ENCODE measurements at regions not wholly inside any gene's neighbourhood (a gene's known extent, or its start where the extent isn't known, plus 50 kb on each side); places are given as distances from the start of the nearest gene placed in this dataset.
"Not testable (repeated sequence)": the region's sequence is repeated elsewhere in the genome, so short reads cannot be mapped to it uniquely, and the experiment has no call there.

DNA sequence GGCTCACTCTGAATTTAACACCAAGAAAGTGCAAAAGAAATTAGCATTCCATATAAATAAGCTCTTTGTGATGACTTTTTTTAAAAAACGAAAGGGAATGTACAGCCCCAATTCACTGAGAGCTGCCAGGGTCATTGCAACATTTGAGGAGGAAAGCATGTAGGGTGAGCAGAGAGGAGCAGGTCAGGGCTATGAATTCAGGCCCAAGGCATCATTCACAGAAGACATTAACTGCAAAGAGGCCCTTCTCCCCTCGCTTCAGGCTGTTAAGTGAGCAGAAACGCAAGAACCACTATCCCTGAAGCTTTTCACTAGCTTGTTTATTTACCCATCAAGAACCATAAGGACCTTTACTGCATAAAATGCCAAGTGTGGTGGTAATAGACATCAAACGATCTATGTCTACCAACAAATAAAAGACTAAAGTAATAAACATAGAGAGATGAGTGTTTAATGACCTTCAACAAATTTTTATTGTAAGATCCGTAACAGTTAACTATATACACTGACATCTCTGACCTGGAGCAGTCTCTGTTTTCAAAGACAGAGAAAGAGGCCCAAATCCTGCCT, 333.1 kb upstream of the HNRNPA3 start:
- Mint-ChIP-seq H3K9me3 (no peaks in the 10 kb centered on the region), H3K27ac (no peak overlapping the region), H3K36me3 (ENCODE audit: low read depth) (no peaks in the 10 kb centered on the region), H3K27me3 (no peaks in the 10 kb centered on the region), H3K4me1 (ENCODE audit: low read depth) (no peaks in the 10 kb centered on the region), H3K4me3 (no peak overlapping the region)
- intact Hi-C loops (cut with micrococcal nuclease): no loop called here

DNA sequence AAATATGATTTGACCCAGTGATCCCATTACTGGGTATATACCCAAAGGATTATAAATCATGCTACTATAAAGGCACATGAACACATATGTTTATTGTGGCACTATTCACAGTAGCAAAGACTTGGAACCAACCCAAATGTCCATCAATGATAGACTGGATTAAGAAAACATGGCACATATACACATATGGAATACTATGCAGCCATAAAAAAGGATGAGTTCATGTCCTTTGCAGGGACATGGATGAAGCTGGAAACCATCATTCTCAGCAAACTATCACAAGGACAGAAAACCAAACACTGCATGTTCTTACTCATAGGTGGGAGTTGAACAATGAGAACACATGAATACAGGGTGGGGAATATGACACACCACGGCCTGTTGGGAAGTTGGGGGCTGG, 330.5 kb upstream of the HNRNPA3 start:
- H3K9me3 Mint-ChIP-seq; intact Hi-C loops (cut with micrococcal nuclease): not testable (repeated sequence)

GRCh38 chr2:176885001-176885643, 327.5 kb upstream of the HNRNPA3 start:
- Mint-ChIP-seq H3K27ac (no peak overlapping the region), H3K9me3 (no peaks in the 10 kb centered on the region), H3K4me1 (ENCODE audit: low read depth) (no peaks in the 10 kb centered on the region), H3K36me3 (ENCODE audit: low read depth) (no peaks in the 10 kb centered on the region), H3K4me3 (no peak overlapping the region), H3K27me3 (no peaks in the 10 kb centered on the region)
- intact Hi-C loops (cut with micrococcal nuclease): no loop called here

More for the DNA sequence above, 330.5 kb upstream of the HNRNPA3 start:
- not testable (repeated sequence) for H3K4me1 Mint-ChIP-seq (ENCODE audit: low read depth); H3K36me3 Mint-ChIP-seq (ENCODE audit: low read depth); H3K27ac Mint-ChIP-seq; H3K4me3 Mint-ChIP-seq; H3K27me3 Mint-ChIP-seq

DNA sequence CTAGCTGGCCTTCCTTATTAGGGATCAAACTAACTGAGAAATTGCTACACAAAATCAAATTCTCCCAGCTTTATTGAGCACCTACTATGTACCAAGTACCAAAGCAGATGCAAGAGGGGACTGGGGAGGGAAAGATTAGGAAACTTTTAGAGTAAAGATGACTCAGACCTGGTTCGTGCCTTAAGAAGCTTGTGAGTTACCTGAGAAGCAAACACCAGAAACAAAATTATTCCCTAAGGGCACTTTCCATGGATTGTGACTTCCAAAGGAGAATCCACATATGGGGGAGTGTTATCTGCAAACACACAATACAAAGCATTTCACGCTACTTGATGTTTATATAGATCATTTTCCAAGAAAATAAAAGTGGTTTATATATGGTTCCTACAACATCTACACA, 326.9 kb upstream of the HNRNPA3 start:
- no peaks in the 10 kb centered on the region for H3K4me1 Mint-ChIP-seq (ENCODE audit: low read depth)
- no peak overlapping the region for H3K27ac Mint-ChIP-seq
- intact Hi-C loops (cut with micrococcal nuclease): no loop called here
- H3K9me3 Mint-ChIP-seq: no peaks in the 10 kb centered on the region
- H3K4me3 Mint-ChIP-seq: no peak overlapping the region
- no peaks in the 10 kb centered on the region for H3K36me3 Mint-ChIP-seq (ENCODE audit: low read depth)
- no peaks in the 10 kb centered on the region for H3K27me3 Mint-ChIP-seq

DNA sequence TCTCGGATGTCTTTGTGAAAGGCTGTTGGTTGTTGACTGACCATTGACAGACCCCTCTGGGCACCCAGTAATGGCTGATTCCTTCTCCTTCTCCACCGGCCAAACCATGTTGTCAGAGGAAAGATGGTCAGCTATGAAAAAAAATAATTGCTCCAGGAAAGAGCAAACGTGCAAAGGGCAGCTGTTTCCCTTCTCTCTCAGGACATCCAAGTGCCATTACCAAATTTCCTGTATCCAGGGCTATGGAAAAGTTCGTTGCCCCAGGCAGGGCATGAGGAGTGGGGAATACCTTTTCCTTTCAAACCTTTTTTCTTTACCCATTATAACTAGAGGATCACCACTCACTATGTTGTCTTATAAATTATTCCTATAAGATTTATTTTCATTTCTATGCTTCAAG, 321.5 kb upstream of the HNRNPA3 start:
- no peak overlapping the region for H3K27ac Mint-ChIP-seq

GRCh38 chr2:176891857-176892256, 320.7 kb upstream of the HNRNPA3 start:
- intact Hi-C loops (cut with micrococcal nuclease): no loop called here
- Mint-ChIP-seq H3K27me3 (no peaks in the 10 kb centered on the region), H3K4me3 (no peak overlapping the region), H3K9me3 (no peaks in the 10 kb centered on the region), H3K36me3 (ENCODE audit: low read depth) (no peaks in the 10 kb centered on the region), H3K27ac (no peak overlapping the region), H3K4me1 (ENCODE audit: low read depth) (no peaks in the 10 kb centered on the region)

More for the DNA sequence above, 321.5 kb upstream of the HNRNPA3 start:
- intact Hi-C loops (cut with micrococcal nuclease): no loop called here
- H3K27me3 Mint-ChIP-seq: no peaks in the 10 kb centered on the region
- no peaks in the 10 kb centered on the region for H3K36me3 Mint-ChIP-seq (ENCODE audit: low read depth)
- no peaks in the 10 kb centered on the region for H3K4me1 Mint-ChIP-seq (ENCODE audit: low read depth)
- H3K9me3 Mint-ChIP-seq: no peaks in the 10 kb centered on the region
- no peak overlapping the region for H3K4me3 Mint-ChIP-seq

DNA sequence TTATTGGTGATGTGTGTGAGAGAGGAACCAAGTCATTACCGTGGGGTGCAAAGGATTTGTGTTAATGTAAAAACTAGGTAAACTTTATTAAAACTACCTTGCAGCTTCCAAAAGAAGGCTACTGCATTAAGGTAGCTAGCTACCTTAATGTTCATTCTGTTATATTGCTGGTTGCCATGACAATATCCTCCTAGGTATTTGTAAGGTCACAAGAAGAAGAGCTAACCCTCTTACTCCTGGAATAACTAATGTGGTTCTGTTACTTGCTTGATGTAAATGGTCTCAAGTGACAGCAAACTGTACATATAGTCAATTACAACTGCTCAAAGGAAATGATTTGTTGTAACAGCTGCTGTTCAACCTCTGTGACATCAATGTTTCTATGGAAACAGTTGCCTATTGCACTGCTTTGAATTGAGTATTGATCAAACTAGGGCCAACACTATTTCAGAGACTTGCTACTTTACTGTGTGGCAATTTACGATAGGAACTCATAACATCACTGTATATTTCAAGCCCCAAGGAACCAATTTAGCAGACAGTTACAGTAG, 319.8 kb upstream of the HNRNPA3 start:
- H3K27me3 Mint-ChIP-seq: no peaks in the 10 kb centered on the region
- intact Hi-C loops (cut with micrococcal nuclease): no loop called here

DNA sequence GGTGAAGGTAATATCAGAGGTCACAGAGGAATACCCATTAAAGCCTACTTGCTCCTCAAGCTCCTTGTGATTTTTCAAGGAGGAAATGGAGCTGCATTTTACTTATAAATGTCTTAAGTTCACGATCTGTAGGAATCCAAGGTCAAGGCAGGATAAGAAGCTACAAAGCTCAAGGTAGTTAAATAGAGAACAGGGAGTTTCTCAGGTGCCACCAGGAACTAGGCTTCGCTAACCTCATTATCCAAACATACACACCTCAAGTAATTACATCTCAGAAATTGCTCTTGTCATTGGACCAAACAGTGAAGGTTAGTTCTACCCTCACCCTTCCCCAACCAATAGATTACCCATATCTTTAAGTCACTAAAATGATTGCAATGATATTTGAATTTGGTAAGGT, 317.4 kb upstream of the HNRNPA3 start:
- no peak overlapping the region for H3K27ac Mint-ChIP-seq
- H3K36me3 Mint-ChIP-seq (ENCODE audit: low read depth): no peaks in the 10 kb centered on the region
- no peaks in the 10 kb centered on the region for H3K27me3 Mint-ChIP-seq
- H3K9me3 Mint-ChIP-seq: no peaks in the 10 kb centered on the region
- intact Hi-C loops (cut with micrococcal nuclease): no loop called here
- no peaks in the 10 kb centered on the region for H3K4me1 Mint-ChIP-seq (ENCODE audit: low read depth)
- H3K4me3 Mint-ChIP-seq: no peak overlapping the region

More for the DNA sequence above, 319.8 kb upstream of the HNRNPA3 start:
- Mint-ChIP-seq H3K4me1 (ENCODE audit: low read depth) (no peaks in the 10 kb centered on the region), H3K27ac (no peak overlapping the region), H3K36me3 (ENCODE audit: low read depth) (no peaks in the 10 kb centered on the region), H3K9me3 (no peaks in the 10 kb centered on the region), H3K4me3 (no peak overlapping the region)

- Mint-ChIP-seq H3K27ac (no peak overlapping the region), H3K36me3 (ENCODE audit: low read depth) (no peaks in the 10 kb centered on the region), H3K9me3 (no peaks in the 10 kb centered on the region), H3K27me3 (no peaks in the 10 kb centered on the region), H3K4me3 (no peak overlapping the region), H3K4me1 (ENCODE audit: low read depth) (no peaks in the 10 kb centered on the region)
- intact Hi-C loops (cut with micrococcal nuclease): no loop called here
These were observed 310.1 kb upstream of the HNRNPA3 start for GRCh38 chr2:176902454-176902853.

- intact Hi-C loops (cut with micrococcal nuclease); H3K4me3 Mint-ChIP-seq: not testable (repeated sequence)
These were observed 308.5 kb upstream of the HNRNPA3 start for GRCh38 chr2:176904053-176904452.

DNA sequence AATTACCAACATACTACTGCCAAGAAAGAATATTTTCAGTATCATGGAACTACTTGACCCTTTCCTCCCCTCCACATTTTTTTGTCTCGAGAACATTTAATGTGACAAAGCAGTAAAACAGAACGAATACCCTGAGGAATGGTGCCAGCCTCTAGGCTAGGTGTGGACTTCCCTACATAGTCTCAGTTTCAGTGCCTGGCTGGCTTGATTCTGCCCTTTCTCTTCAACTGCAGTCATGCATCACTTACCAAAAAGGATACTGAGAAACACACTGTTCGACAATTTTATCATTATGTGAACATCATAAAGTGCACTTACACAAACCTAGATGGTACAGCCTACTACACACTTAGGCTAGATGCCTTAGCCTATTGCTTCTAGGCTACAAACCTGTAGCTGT, 305.3 kb upstream of the HNRNPA3 start:
- no peak overlapping the region for H3K27ac Mint-ChIP-seq
- intact Hi-C loops (cut with micrococcal nuclease): no loop called here
- no peaks in the 10 kb centered on the region for H3K9me3 Mint-ChIP-seq
- H3K4me3 Mint-ChIP-seq: no peak overlapping the region
- no peaks in the 10 kb centered on the region for H3K27me3 Mint-ChIP-seq
- H3K4me1 Mint-ChIP-seq (ENCODE audit: low read depth): no peaks in the 10 kb centered on the region
- no peaks in the 10 kb centered on the region for H3K36me3 Mint-ChIP-seq (ENCODE audit: low read depth)

More at GRCh38 chr2:176904053-176904452, 308.5 kb upstream of the HNRNPA3 start:
- not testable (repeated sequence) for H3K36me3 Mint-ChIP-seq (ENCODE audit: low read depth); H3K9me3 Mint-ChIP-seq; H3K27me3 Mint-ChIP-seq; H3K27ac Mint-ChIP-seq; H3K4me1 Mint-ChIP-seq (ENCODE audit: low read depth)

DNA sequence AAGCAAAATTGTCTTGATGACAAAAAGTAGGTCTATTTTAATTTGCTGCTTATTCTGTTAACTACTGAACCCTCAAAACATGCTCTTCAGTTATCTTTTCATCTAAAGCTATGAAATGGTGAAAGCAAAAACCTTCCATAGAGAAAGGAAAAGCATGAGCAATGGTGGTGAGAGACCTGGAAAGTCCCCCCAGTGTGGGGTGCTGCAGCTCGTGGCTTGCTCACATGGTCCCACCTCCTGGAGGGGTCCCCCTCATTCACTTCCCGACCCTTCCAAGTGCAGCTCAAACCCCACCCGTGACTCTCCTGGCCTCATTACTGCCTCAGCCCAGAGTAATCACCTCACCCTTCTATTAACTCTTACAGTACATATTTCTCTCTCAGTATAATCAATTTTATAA, 301.8 kb upstream of the HNRNPA3 start:
- intact Hi-C loops (cut with micrococcal nuclease): no loop called here
- H3K27me3 Mint-ChIP-seq: no peaks in the 10 kb centered on the region
- no peak overlapping the region for H3K27ac Mint-ChIP-seq
- no peak overlapping the region for H3K4me3 Mint-ChIP-seq
- no peaks in the 10 kb centered on the region for H3K4me1 Mint-ChIP-seq (ENCODE audit: low read depth)
- no peaks in the 10 kb centered on the region for H3K9me3 Mint-ChIP-seq
- H3K36me3 Mint-ChIP-seq (ENCODE audit: low read depth): no peaks in the 10 kb centered on the region

- intact Hi-C loops (cut with micrococcal nuclease): no loop called here
- no peaks in the 10 kb centered on the region for H3K27me3 Mint-ChIP-seq
- H3K27ac Mint-ChIP-seq: no peak overlapping the region
- H3K4me1 Mint-ChIP-seq (ENCODE audit: low read depth): no peaks in the 10 kb centered on the region
- no peaks in the 10 kb centered on the region for H3K9me3 Mint-ChIP-seq
- no peaks in the 10 kb centered on the region for H3K36me3 Mint-ChIP-seq (ENCODE audit: low read depth)
- H3K4me3 Mint-ChIP-seq: no peak overlapping the region
These were observed 298.6 kb upstream of the HNRNPA3 start for GRCh38 chr2:176913955-176914354.

DNA sequence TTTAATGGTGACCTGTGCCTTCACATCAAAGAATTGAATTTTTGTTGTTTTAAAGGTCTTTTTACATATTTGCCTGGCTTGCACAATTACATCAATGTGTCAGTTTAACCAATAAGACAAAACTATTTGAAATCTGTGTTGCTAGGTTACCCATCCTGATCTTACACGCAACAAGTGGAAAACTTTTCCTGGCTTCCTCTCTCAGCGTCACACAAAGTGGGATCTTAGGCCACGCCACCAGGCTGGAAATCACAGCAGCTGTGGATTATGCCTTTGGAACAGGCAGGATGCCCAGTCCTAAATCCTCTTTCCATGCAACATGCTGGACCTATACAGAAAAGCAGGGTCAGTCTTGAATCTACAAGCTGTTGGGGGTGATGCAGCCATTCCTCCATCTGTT, 298.2 kb upstream of the HNRNPA3 start:
- Mint-ChIP-seq H3K27me3 (no peaks in the 10 kb centered on the region), H3K9me3 (no peaks in the 10 kb centered on the region), H3K36me3 (ENCODE audit: low read depth) (no peaks in the 10 kb centered on the region), H3K4me1 (ENCODE audit: low read depth) (no peaks in the 10 kb centered on the region), H3K4me3 (no peak overlapping the region), H3K27ac (no peak overlapping the region)
- intact Hi-C loops (cut with micrococcal nuclease): no loop called here

DNA sequence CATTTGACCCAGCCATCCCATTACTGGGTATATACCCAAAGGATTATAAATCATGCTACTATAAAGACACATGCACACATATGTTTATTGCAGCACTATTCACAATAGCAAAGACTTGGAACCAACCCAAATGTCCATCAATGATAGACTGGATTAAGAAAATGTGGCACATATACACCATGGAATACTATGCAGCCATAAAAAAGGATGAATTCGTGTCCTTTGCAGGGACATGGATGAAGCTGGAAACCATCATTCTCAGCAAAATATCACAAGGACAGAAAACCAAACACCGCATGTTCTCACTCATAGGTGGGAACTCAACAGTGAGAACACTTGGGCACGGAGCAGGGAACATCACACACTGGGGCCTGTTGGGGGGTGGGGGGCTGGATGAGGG, 290.0 kb upstream of the HNRNPA3 start:
- H3K36me3 Mint-ChIP-seq (ENCODE audit: low read depth); H3K4me1 Mint-ChIP-seq (ENCODE audit: low read depth); intact Hi-C loops (cut with micrococcal nuclease); H3K27me3 Mint-ChIP-seq; H3K4me3 Mint-ChIP-seq; H3K27ac Mint-ChIP-seq; H3K9me3 Mint-ChIP-seq: not testable (repeated sequence)

Data from dendritic cell treated with granulocyte-macrophage colony-stimulating factor and Interleukin-4, amounts not matched to agents 40 ng/mL and 50 ng/mL, for 4 days (primary cell).